ENCODE measurements at regions not wholly inside any gene's neighbourhood (a gene's known extent, or its start where the extent isn't known, plus 50 kb on each side); places are given as distances from the start of the nearest gene placed in this dataset.

DNA sequence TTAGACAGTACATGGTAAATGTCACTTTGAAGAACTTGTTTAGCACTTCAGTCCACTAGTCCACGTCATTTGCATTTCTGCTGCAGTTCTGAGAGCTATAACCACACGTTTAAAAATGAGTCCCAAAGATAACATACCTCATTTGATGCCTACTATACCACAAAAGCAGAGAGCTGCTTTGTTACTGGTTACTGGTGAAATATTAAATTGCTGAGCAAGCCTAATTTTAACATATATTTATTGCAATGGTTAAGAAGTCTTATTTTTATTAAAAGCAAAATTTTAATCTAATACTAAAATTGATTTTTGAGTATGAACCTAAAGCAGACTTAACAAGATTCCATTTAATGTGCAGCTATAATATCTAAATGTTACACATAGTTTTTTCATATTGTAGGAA, 1949.7 kb upstream of the PRR20A start:
- DNase-seq: no peak
- Histone ChIP-seq H3K4me3 (no peak overlapping the region), H3K27ac (no peak overlapping the region), H3K36me3 (no peaks in the 10 kb centered on the region), H3K9me3 (peaks cover 0 to 20% (median 5%) of the 10 kb centered on the region in 12 donors), H3K4me1 (no peaks in the 10 kb centered on the region), H3K27me3 (no peaks in the 10 kb centered on the region)
- TF ChIP-seq CTCF (IDR thresholded peaks at IDR 0.05): no peak
- no peak for TF ChIP-seq POLR2A (IDR thresholded peaks at IDR 0.05)
- 23 to 44% (median 28%) methylated on average over 2 of the region's 2 CpGs for WGBS, 4 donors
- no peak for ATAC-seq
- intact Hi-C loops (cut with DNase I): no loop called here

DNA sequence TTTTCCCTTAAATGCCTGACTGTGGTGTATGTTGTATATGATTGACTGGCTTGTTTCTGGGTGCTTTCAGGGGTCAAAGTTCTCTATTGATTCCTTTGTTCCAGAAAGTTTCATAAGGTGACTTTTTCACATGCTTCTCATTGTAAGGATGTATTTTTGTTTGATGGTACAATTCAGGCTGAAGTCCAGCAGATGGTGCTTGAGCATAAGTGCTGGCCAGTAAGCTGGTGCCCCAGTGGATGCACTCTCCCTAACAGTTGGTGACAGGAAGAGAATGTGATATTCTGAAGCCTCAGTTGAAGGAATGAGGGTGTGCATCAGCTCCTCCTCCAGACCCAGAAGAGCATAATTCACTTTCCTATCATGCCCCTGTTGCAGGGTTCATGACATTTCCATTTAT, 1941.6 kb upstream of the PRR20A start:
- Histone ChIP-seq H3K27ac (no peak overlapping the region), H3K9me3 (peaks cover 0 to 33% (median 5%) of the 10 kb centered on the region in 12 donors), H3K27me3 (no peaks in the 10 kb centered on the region), H3K4me1 (no peaks in the 10 kb centered on the region), H3K4me3 (no peak overlapping the region), H3K36me3 (no peaks in the 10 kb centered on the region)
- TF ChIP-seq CTCF (IDR thresholded peaks at IDR 0.05): no peak
- no peak for TF ChIP-seq POLR2A (IDR thresholded peaks at IDR 0.05)
- intact Hi-C loops (cut with DNase I): no loop called here
- ATAC-seq (no peak), DNase-seq (no peak)

- no peaks in the 10 kb centered on the region for H3K4me1 ChIP-seq
- H3K9me3 ChIP-seq: no peaks in the 10 kb centered on the region
- no peak overlapping the region for H3K27ac ChIP-seq
- no peak overlapping the region for H3K4me3 ChIP-seq
- intact Hi-C loops (cut with DNase I): no loop called here
- no peaks in the 10 kb centered on the region for H3K36me3 ChIP-seq
- DNase-seq: no peak
- no peak for ATAC-seq
- TF ChIP-seq CTCF (IDR thresholded peaks at IDR 0.05) (no peak), POLR2A (IDR thresholded peaks at IDR 0.05) (no peak)
- H3K27me3 ChIP-seq: no peaks in the 10 kb centered on the region
Measured at GRCh38 chr13:55214841-55215345, 1925.8 kb upstream of the PRR20A start.

- Histone ChIP-seq H3K36me3 (no peaks in the 10 kb centered on the region), H3K27ac (no peak overlapping the region), H3K9me3 (no peaks in the 10 kb centered on the region), H3K4me1 (no peaks in the 10 kb centered on the region), H3K4me3 (no peak overlapping the region), H3K27me3 (no peaks in the 10 kb centered on the region)
- intact Hi-C loops (cut with DNase I): no loop called here
- ATAC-seq (no peak), DNase-seq (no peak)
- TF ChIP-seq POLR2A (IDR thresholded peaks at IDR 0.05): no peak
- no peak for TF ChIP-seq CTCF (IDR thresholded peaks at IDR 0.05)
- 85 to 89% (median 86%) methylated on average over 1 of the region's 1 CpG for WGBS, 4 donors
Measured at GRCh38 chr13:55219538-55219937, 1921.2 kb upstream of the PRR20A start.

Measured in heart left ventricle (tissue), 16 donors.